CD14-positive monocyte (primary cell): ENCODE measurements at regions not wholly inside any gene's neighbourhood (a gene's known extent, or its start where the extent isn't known, plus 50 kb on each side); places are given as distances from the start of the nearest gene placed in this dataset.

Source experiments
- DNase-seq, 3 donors: peaks; one replicate each; pipeline ENCODE4 v3.0.0-alpha.2; 2011 to 2022
- H2AFZ ChIP-seq: 2 replicates; pipeline ENCODE4 v1.6.0; 2012; ENCODE audit warnings: mild to moderate bottlenecking, low read depth, low read length, inconsistent platforms; ENCODE audit not compliant: insufficient read depth, poor library complexity, severe bottlenecking
- H3K27ac ChIP-seq, 2 donors: 1 replicate in 1 of 2; 2 replicates in 1 of 2; pipeline ENCODE4 v1.5.1; 2012 to 2013; ENCODE audit warnings: low read length in 2 of 2, control low read depth in 1 of 2, inconsistent platforms in 1 of 2, low read depth in 1 of 2, mild to moderate bottlenecking in 1 of 2
- H3K27me3 ChIP-seq, 2 donors: one replicate each; pipeline versions ENCODE4 v1.6.0 to v1.6.1; 2011 to 2013; ENCODE audit warnings: low read length in 2 of 2; ENCODE audit not compliant: control insufficient read depth in 2 of 2, insufficient read depth in 2 of 2
- H3K36me3 ChIP-seq, 2 donors: replicated peaks in 1 of 2; 1 replicate in 1 of 2; 2 replicates in 1 of 2; pipeline versions ENCODE4 v1.5.1 to v1.6.1; 2012 to 2013; ENCODE audit warnings: low read length in 2 of 2, control low read depth in 1 of 2, inconsistent platforms in 1 of 2, mild to moderate bottlenecking in 1 of 2; ENCODE audit not compliant: insufficient read depth in 2 of 2, control insufficient read depth in 1 of 2
- H3K4me1 ChIP-seq, 2 donors: 1 replicate in 1 of 2; 2 replicates in 1 of 2; pipeline versions ENCODE4 v1.5.1 to v1.6.1; 2012 to 2013; ENCODE audit warnings: low read length in 2 of 2, control low read depth in 1 of 2, inconsistent platforms in 1 of 2, mild to moderate bottlenecking in 1 of 2, moderate library complexity in 1 of 2; ENCODE audit not compliant: insufficient read depth in 2 of 2, control insufficient read depth in 1 of 2
- H3K4me2 ChIP-seq: replicated peaks from 2 replicates; pipeline ENCODE3; 2012; ENCODE audit warnings: low read length, moderate library complexity, mild to moderate bottlenecking; ENCODE audit not compliant: poor library complexity, severe bottlenecking; ENCODE audit errors: extremely low read depth
- H3K4me3 ChIP-seq, 3 experiments: fragments of 200-600 bp in 1 of 3; sonication (generic) in 1 of 3; replicated peaks in 1 of 3; 1 replicate in 2 of 3; 2 replicates in 1 of 3; pipeline ENCODE4 v1.5.1; 2011 to 2013; ENCODE audit warnings: low read length in 3 of 3, mild to moderate bottlenecking in 3 of 3, control low read depth in 2 of 3, low read depth in 2 of 3, inconsistent platforms in 1 of 3, moderate library complexity in 1 of 3
- H3K79me2 ChIP-seq: 2 replicates; pipeline ENCODE4 v1.6.0; 2012; ENCODE audit warnings: mild to moderate bottlenecking, control low read depth, inconsistent platforms, low read length, moderate library complexity; ENCODE audit not compliant: insufficient read depth
- H3K9ac ChIP-seq: 2 replicates; pipeline ENCODE4 v1.6.0; 2017; ENCODE audit warnings: low read length, mild to moderate bottlenecking; ENCODE audit not compliant: insufficient read depth, poor library complexity, severe bottlenecking
- H3K9me3 ChIP-seq, 2 donors: replicated peaks in 1 of 2; 1 replicate in 1 of 2; 2 replicates in 1 of 2; pipeline versions ENCODE4 v1.5.1 to v1.6.1; 2012 to 2013; ENCODE audit warnings: low read length in 2 of 2, control low read depth in 1 of 2; ENCODE audit not compliant: control insufficient read depth in 1 of 2, insufficient read depth in 1 of 2
- H4K20me1 ChIP-seq: 2 replicates; pipeline ENCODE4 v1.6.0; 2012; ENCODE audit warnings: mild to moderate bottlenecking, low read length, control low read depth, moderate library complexity; ENCODE audit not compliant: insufficient read depth
- H3K27ac Mint-ChIP-seq, 7 donors: one replicate each; pipeline ENCODE4 v1.8.0; 2020; ENCODE audit warnings: mild to moderate bottlenecking in 7 of 7, mixed read lengths in 7 of 7, moderate library complexity in 6 of 7, inconsistent platforms in 2 of 7
- H3K27me3 Mint-ChIP-seq, 3 donors: one replicate each; pipeline ENCODE4 v1.8.0; 2021 to 2022; ENCODE audit warnings: low read depth in 3 of 3, mild to moderate bottlenecking in 3 of 3, mixed read lengths in 3 of 3, moderate library complexity in 3 of 3, inconsistent platforms in 1 of 3
- H3K36me3 Mint-ChIP-seq, 2 donors: one replicate each; pipeline ENCODE4 v1.8.0; 2020; ENCODE audit warnings: mixed read lengths in 2 of 2, inconsistent platforms in 1 of 2, mild to moderate bottlenecking in 1 of 2
- H3K4me1 Mint-ChIP-seq: one replicate; pipeline ENCODE4 v1.8.0; 2020; ENCODE audit warnings: mild to moderate bottlenecking, mixed read lengths
- H3K4me3 Mint-ChIP-seq, 2 donors: one replicate each; pipeline ENCODE4 v1.8.0; 2020; ENCODE audit warnings: mild to moderate bottlenecking in 2 of 2, mixed read lengths in 2 of 2, moderate library complexity in 1 of 2
- H3K9me3 Mint-ChIP-seq, 7 donors: one replicate each; pipeline ENCODE4 v1.8.0; 2020 to 2022; ENCODE audit warnings: mixed read lengths in 7 of 7, mild to moderate bottlenecking in 6 of 7, moderate library complexity in 6 of 7, inconsistent platforms in 2 of 7
- CTCF ChIP-seq: fragments of 200-600 bp; IDR thresholded peaks from one replicate; pipeline ENCODE4 v1.8.0; 2022; ENCODE audit warnings: antibody characterized with exemption, mild to moderate bottlenecking
- WGBS: methylation state at CpG from one replicate; pipeline ENCODE4 v1.1.5; 2013; ENCODE audit warnings: missing lambda C conversion rate; ENCODE audit not compliant: insufficient coverage; 5-methylcytosine and 5-hydroxymethylcytosine counted together
- intact Hi-C, 2 donors: fragments of 100-400 bp; cut with micrococcal nuclease; formaldehyde crosslinking; loops; one replicate each; pipeline versions ENCODE4 v1.15.0 to v1.15.1; 2023

GRCh38 chr5:126265917-126266316 is 157.3 kb upstream of the GRAMD2B start:
- no peaks in the 10 kb centered on the region for H3K79me2 ChIP-seq

GRCh38 chr5:126267438-126267837 is 155.8 kb upstream of the GRAMD2B start:
- Histone ChIP-seq H3K9me3 (peaks cover 0 to 4% of the 10 kb centered on the region in 2 donors), H4K20me1 (no peaks in the 10 kb centered on the region), H3K79me2 (no peaks in the 10 kb centered on the region), H3K9ac (no peak overlapping the region), H3K36me3 (no peaks in the 10 kb centered on the region), H3K27me3 (no peaks in the 10 kb centered on the region), H3K4me2 (no peak overlapping the region), H3K4me1 (no peaks in the 10 kb centered on the region), H2AFZ (no peak overlapping the region), H3K4me3 (no peak overlapping the region), H3K27ac (no peak overlapping the region)
- intact Hi-C loops = no loop called here
- no peak for DNase-seq
- peaks cover 0 to 12% (median 5%) of the 10 kb centered on the region in 7 donors for H3K9me3 Mint-ChIP-seq
- H3K27me3 Mint-ChIP-seq = peaks cover 0 to 2% (median 0%) of the 10 kb centered on the region in 3 donors
- H3K27ac Mint-ChIP-seq = no peak overlapping the region
- no peak for TF ChIP-seq CTCF
- H3K36me3 Mint-ChIP-seq = no peaks in the 10 kb centered on the region
- WGBS = 83% methylated on average over 2 of the region's 4 CpGs
- H3K4me3 Mint-ChIP-seq = no peak overlapping the region
- H3K4me1 Mint-ChIP-seq = no peaks in the 10 kb centered on the region

More at GRCh38 chr5:126265917-126266316, 157.3 kb upstream of the GRAMD2B start:
- no peak for TF ChIP-seq CTCF
- Histone ChIP-seq H3K27me3 (no peaks in the 10 kb centered on the region), H3K9ac (no peak overlapping the region), H4K20me1 (no peaks in the 10 kb centered on the region), H3K4me2 (no peak overlapping the region), H3K36me3 (no peaks in the 10 kb centered on the region), H3K4me1 (no peaks in the 10 kb centered on the region), H3K9me3 (peaks cover 0 to 4% of the 10 kb centered on the region in 2 donors), H2AFZ (no peak overlapping the region), H3K4me3 (no peak overlapping the region), H3K27ac (no peak overlapping the region)
- Mint-ChIP-seq H3K27me3 (peaks cover 0 to 2% (median 1%) of the 10 kb centered on the region in 3 donors), H3K36me3 (no peaks in the 10 kb centered on the region), H3K4me3 (no peak overlapping the region), H3K27ac (no peak overlapping the region), H3K9me3 (peaks cover 0 to 12% (median 5%) of the 10 kb centered on the region in 7 donors), H3K4me1 (no peaks in the 10 kb centered on the region)
- intact Hi-C loops = no loop called here
- 53% methylated on average over 3 of the region's 4 CpGs for WGBS
- no peak for DNase-seq
